Gastroesophageal sphincter (tissue), 4 donors: ENCODE measurements at regions not wholly inside any gene's neighbourhood (a gene's known extent, or its start where the extent isn't known, plus 50 kb on each side); places are given as distances from the start of the nearest gene placed in this dataset.
A peak's percentile ranks its signal among the peaks of the same experiment; 100 is the strongest.

Source experiments
- ATAC-seq: fragments of 150-250 bp; one replicate; pipeline ENCODE4 v1.9.1; 2016; ENCODE audit warnings: mild to moderate bottlenecking, moderate library complexity
- H3K27ac ChIP-seq, 4 donors: fragments of 200-600 bp; sonication (generic) in 3 of 4; 1 replicate in 3 of 4; 2 replicates in 1 of 4; pipeline ENCODE4 v1.5.1; 2016 to 2019
- H3K27me3 ChIP-seq: fragments of 200-600 bp; sonication (generic); one replicate; pipeline ENCODE4 v1.5.1; 2019
- H3K36me3 ChIP-seq, 2 donors: fragments of 200-600 bp; sonication (generic); one replicate each; pipeline ENCODE4 v1.5.1; 2019; ENCODE audit warnings: control low read depth in 1 of 2
- H3K4me1 ChIP-seq, 3 donors: fragments of 200-600 bp; sonication (generic); 1 replicate in 2 of 3; 2 replicates in 1 of 3; pipeline ENCODE4 v1.5.1; 2016 to 2019; ENCODE audit warnings: control low read depth in 2 of 3
- H3K4me3 ChIP-seq, 2 donors: fragments of 200-600 bp; sonication (generic); one replicate each; pipeline ENCODE4 v1.5.1; 2019; ENCODE audit warnings: mild to moderate bottlenecking in 1 of 2, moderate library complexity in 1 of 2
- H3K9me3 ChIP-seq, 3 donors: fragments of 200-600 bp; sonication (generic); one replicate each; pipeline ENCODE4 v1.5.1; 2017 to 2019; ENCODE audit warnings: control low read depth in 2 of 3
- CTCF ChIP-seq, 4 experiments: fragments of 200-600 bp in 2 of 4; fragments of 450-650 bp in 2 of 4; sonication (generic) in 1 of 4; IDR thresholded peaks; one replicate each; pipeline ENCODE4 v1.5.1; 2017 to 2019; ENCODE audit warnings: antibody characterized with exemption in 4 of 4, mild to moderate bottlenecking in 2 of 4, moderate library complexity in 2 of 4
- EP300 ChIP-seq: sonication (generic); formaldehyde crosslinking; IDR thresholded peaks from one replicate; pipeline ENCODE4 v1.6.1; 2017; ENCODE audit warnings: antibody characterized with exemption, mild to moderate bottlenecking
- POLR2A ChIP-seq, 2 donors: fragments of 450-650 bp; IDR thresholded peaks; one replicate each; pipeline ENCODE4 v1.6.1; 2017; ENCODE audit warnings: antibody characterized with exemption in 2 of 2, mild to moderate bottlenecking in 2 of 2, moderate library complexity in 1 of 2
- POLR2AphosphoS5 ChIP-seq: sonication (generic); formaldehyde crosslinking; IDR thresholded peaks from one replicate; pipeline ENCODE4 v1.6.1; 2017; ENCODE audit warnings: antibody characterized with exemption
- WGBS, 2 donors: methylation state at CpG; one replicate each; pipeline ENCODE4 v1.1.5; 2018; ENCODE audit warnings: low coverage in 1 of 2; 5-methylcytosine and 5-hydroxymethylcytosine counted together

DNA sequence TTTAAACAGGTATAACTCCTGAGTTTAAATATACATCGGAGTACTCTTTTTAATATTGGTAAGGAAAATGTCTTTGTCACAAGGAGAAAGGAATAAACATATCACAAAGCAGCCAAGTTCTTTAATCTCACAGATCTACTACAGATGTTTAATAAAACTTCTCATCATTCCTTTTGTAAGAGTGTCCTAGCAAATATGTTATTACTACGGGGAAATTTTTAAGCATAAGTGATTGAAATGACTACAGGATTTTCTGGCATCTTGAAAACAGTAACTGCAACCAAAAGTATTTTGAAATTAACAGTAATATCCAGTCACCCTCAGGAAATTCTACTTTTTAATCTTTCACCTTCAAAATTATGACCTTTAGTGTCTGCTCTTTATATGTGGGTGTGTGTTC lies 403.1 kb downstream of the IRS1 start:
- no peak for ATAC-seq
- Histone ChIP-seq H3K27ac (no peak overlapping the region), H3K9me3 (peaks cover 0 to 4% (median 0%) of the 10 kb centered on the region in 3 donors), H3K36me3 (no peaks in the 10 kb centered on the region), H3K4me1 (no peaks in the 10 kb centered on the region), H3K4me3 (no peak overlapping the region), H3K27me3 (no peaks in the 10 kb centered on the region)
- no peak for TF ChIP-seq EP300
- no peak for TF ChIP-seq CTCF (IDR thresholded peaks at IDR 0.05)
- TF ChIP-seq POLR2AphosphoS5 = no peak
- TF ChIP-seq POLR2A (IDR thresholded peaks at IDR 0.05) = no peak
- 42 to 61% methylated on average over 2 of the region's 2 CpGs for WGBS, 2 donors

- no peak for ATAC-seq
Measured at GRCh38 chr2:226387499-226387942, 412.1 kb downstream of the IRS1 start.

GRCh38 chr2:226383461-226383860 lies 416.2 kb downstream of the IRS1 start:
- Histone ChIP-seq H3K4me3 (no peak overlapping the region), H3K27me3 (no peaks in the 10 kb centered on the region), H3K9me3 (no peaks in the 10 kb centered on the region), H3K4me1 (no peaks in the 10 kb centered on the region), H3K27ac (no peak overlapping the region), H3K36me3 (no peaks in the 10 kb centered on the region)
- ATAC-seq = no peak
- TF ChIP-seq EP300 (no peak), POLR2AphosphoS5 (no peak), CTCF (IDR thresholded peaks at IDR 0.05) (no peak), POLR2A (IDR thresholded peaks at IDR 0.05) (no peak)

More at GRCh38 chr2:226387499-226387942, 412.1 kb downstream of the IRS1 start:
- WGBS, 2 donors = 95 to 100% methylated on average over 2 to 4 of the region's 4 CpGs
- Histone ChIP-seq H3K4me1 (no peaks in the 10 kb centered on the region), H3K27me3 (no peaks in the 10 kb centered on the region), H3K27ac (no peak overlapping the region), H3K9me3 (peaks cover 0 to 2% (median 0%) of the 10 kb centered on the region in 3 donors), H3K4me3 (no peak overlapping the region), H3K36me3 (no peaks in the 10 kb centered on the region)
- TF ChIP-seq POLR2AphosphoS5 (no peak), POLR2A (IDR thresholded peaks at IDR 0.05) (no peak), CTCF (IDR thresholded peaks at IDR 0.05) (no peak)

GRCh38 chr2:226380679-226381078 lies 418.9 kb downstream of the IRS1 start:
- Histone ChIP-seq H3K27ac (no peak overlapping the region), H3K4me1 (no peaks in the 10 kb centered on the region), H3K36me3 (no peaks in the 10 kb centered on the region), H3K9me3 (no peaks in the 10 kb centered on the region), H3K27me3 (no peaks in the 10 kb centered on the region), H3K4me3 (no peak overlapping the region)
- no peak for TF ChIP-seq POLR2AphosphoS5
- TF ChIP-seq POLR2A (IDR thresholded peaks at IDR 0.05) = no peak
- no peak for TF ChIP-seq CTCF (IDR thresholded peaks at IDR 0.05)
- TF ChIP-seq EP300 = no peak
- 60 to 79% methylated on average over 4 to 5 of the region's 6 CpGs for WGBS, 2 donors
- ATAC-seq = peak; percentile 53

GRCh38 chr2:226378753-226379705 lies 420.6 kb downstream of the IRS1 start:
- H3K9me3 ChIP-seq = no peaks in the 10 kb centered on the region
- no peaks in the 10 kb centered on the region for H3K27me3 ChIP-seq
- TF ChIP-seq POLR2A (IDR thresholded peaks at IDR 0.05) (no peak), POLR2AphosphoS5 (no peak), CTCF (IDR thresholded peaks at IDR 0.05) (no peak), EP300 (no peak)
- H3K4me1 ChIP-seq = no peaks in the 10 kb centered on the region
- no peak overlapping the region for H3K4me3 ChIP-seq
- WGBS, 2 donors = 43 to 63% methylated on average over 2 of the region's 2 CpGs
- H3K27ac ChIP-seq = no peak overlapping the region
- no peaks in the 10 kb centered on the region for H3K36me3 ChIP-seq
- no peak for ATAC-seq
